Retinal pigment epithelial cell (primary cell): ENCODE measurements at regions not wholly inside any gene's neighbourhood (a gene's known extent, or its start where the extent isn't known, plus 50 kb on each side); places are given as distances from the start of the nearest gene placed in this dataset.

Experiments
- DNase-seq: peaks from one replicate; pipeline ENCODE4 v3.0.0-alpha.2; 2010; ENCODE audit warnings: low read depth
- H3K4me3 ChIP-seq: 2 replicates; pipeline ENCODE4 v1.5.1; 2011; ENCODE audit warnings: mild to moderate bottlenecking, low read length, control low read depth, moderate library complexity
- CTCF ChIP-seq: conservative IDR thresholded peaks from 2 replicates; pipeline ENCODE4 v1.5.1; 2011; ENCODE audit warnings: low read depth, low read length, control low read depth, inconsistent platforms

- no peak overlapping the region for H3K4me3 ChIP-seq
- TF ChIP-seq CTCF, result no peak
Measured at GRCh38 chr10:111578076-111578475, 501.2 kb downstream of the ADRA2A start.

GRCh38 chr10:111579473-111579872 is 502.6 kb downstream of the ADRA2A start:
- no peak for DNase-seq
- H3K4me3 ChIP-seq, result no peak overlapping the region
- no peak for TF ChIP-seq CTCF

More at GRCh38 chr10:111578076-111578475, 501.2 kb downstream of the ADRA2A start:
- DNase-seq, result no peak

GRCh38 chr10:111590703-111591102 is 513.9 kb downstream of the ADRA2A start:
- no peak for TF ChIP-seq CTCF
- H3K4me3 ChIP-seq, result no peak overlapping the region
- no peak for DNase-seq

- TF ChIP-seq CTCF, result no peak
- DNase-seq, result no peak
- H3K4me3 ChIP-seq, result no peak overlapping the region
Measured at GRCh38 chr10:111593578-111593977, 516.7 kb downstream of the ADRA2A start.

- no peak for DNase-seq
- no peak overlapping the region for H3K4me3 ChIP-seq
- TF ChIP-seq CTCF, result no peak
Measured at GRCh38 chr10:111595173-111595572, 518.3 kb downstream of the ADRA2A start.

- TF ChIP-seq CTCF, result peak; percentile 79
- DNase-seq, result peak; percentile 4
Measured at GRCh38 chr10:111598433-111599059, 521.7 kb downstream of the ADRA2A start.

GRCh38 chr10:111599943-111600342 is 523.1 kb downstream of the ADRA2A start:
- no peak for TF ChIP-seq CTCF
- no peak for DNase-seq
- no peak overlapping the region for H3K4me3 ChIP-seq

More at GRCh38 chr10:111598433-111599059, 521.7 kb downstream of the ADRA2A start:
- H3K4me3 ChIP-seq, result no peak overlapping the region
